GM23338 (cell line): ENCODE measurements at regions not wholly inside any gene's neighbourhood (a gene's known extent, or its start where the extent isn't known, plus 50 kb on each side); places are given as distances from the start of the nearest gene placed in this dataset.

Experiments used
- ATAC-seq: fragments of 200-7000 bp; cut with Tn5 transposase; 3 replicates; pipeline ENCODE4 v1.9.1; 2020
- DNase-seq: peaks from one replicate; pipeline ENCODE4 v3.0.0-alpha.2; 2015; ENCODE audit warnings: low spot score
- H2AFZ ChIP-seq: fragments of 200-600 bp; sonication (generic); 2 replicates; pipeline ENCODE4 v1.8.0; 2016; ENCODE audit warnings: antibody characterized with exemption, mild to moderate bottlenecking, moderate library complexity
- H3F3A ChIP-seq: fragments of 200-600 bp; sonication (generic); replicated peaks from 2 replicates; pipeline ENCODE4 v1.8.0; 2017; ENCODE audit warnings: antibody characterized with exemption, mixed run types, low read depth
- H3K27ac ChIP-seq: fragments of 200-600 bp; sonication (generic); 2 replicates; pipeline ENCODE4 v1.6.1; 2016; ENCODE audit warnings: low read depth
- H3K27me3 ChIP-seq: fragments of 200-600 bp; sonication (generic); 2 replicates; pipeline ENCODE4 v1.8.0; 2016; ENCODE audit warnings: mild to moderate bottlenecking, mixed run types, moderate library complexity; ENCODE audit not compliant: insufficient read depth
- H3K36me3 ChIP-seq: fragments of 200-600 bp; sonication (generic); 2 replicates; pipeline ENCODE4 v1.8.0; 2016; ENCODE audit warnings: mild to moderate bottlenecking; ENCODE audit not compliant: insufficient read depth
- H3K4me1 ChIP-seq: fragments of 200-600 bp; sonication (generic); 2 replicates; pipeline ENCODE4 v1.8.0; 2016; ENCODE audit warnings: mild to moderate bottlenecking, moderate library complexity; ENCODE audit not compliant: insufficient read depth
- H3K4me2 ChIP-seq: fragments of 200-600 bp; sonication (generic); 2 replicates; pipeline ENCODE4 v1.7.1; 2017; ENCODE audit warnings: mixed run types
- H3K4me3 ChIP-seq: fragments of 200-600 bp; sonication (generic); 2 replicates; pipeline ENCODE4 v1.6.1; 2016; ENCODE audit warnings: mixed run types
- H3K79me2 ChIP-seq: fragments of 200-600 bp; sonication (generic); replicated peaks from 2 replicates; pipeline ENCODE4 v1.8.0; 2017; ENCODE audit warnings: mild to moderate bottlenecking; ENCODE audit not compliant: insufficient read depth
- H3K9me2 ChIP-seq: fragments of 200-600 bp; sonication (generic); 2 replicates; pipeline ENCODE4 v1.8.0; 2017; ENCODE audit not compliant: insufficient read depth
- H4K20me1 ChIP-seq: fragments of 200-600 bp; sonication (generic); replicated peaks from 2 replicates; pipeline ENCODE4 v1.8.0; 2017; ENCODE audit warnings: mild to moderate bottlenecking; ENCODE audit not compliant: insufficient read depth
- H3K27ac Mint-ChIP-seq: 2 replicates; pipeline ENCODE4 v1.8.0; 2020; ENCODE audit warnings: inconsistent platforms, mild to moderate bottlenecking, moderate library complexity, mixed read lengths
- H3K27me3 Mint-ChIP-seq: 3 replicates; pipeline ENCODE4 v1.8.0; 2022; ENCODE audit warnings: low read depth, mild to moderate bottlenecking, moderate library complexity, mixed read lengths, inconsistent platforms; ENCODE audit not compliant: insufficient read depth, poor library complexity
- H3K36me3 Mint-ChIP-seq: 3 replicates; pipeline ENCODE4 v1.8.0; 2021; ENCODE audit warnings: low read depth, mild to moderate bottlenecking, inconsistent platforms, moderate library complexity, mixed read lengths
- H3K4me1 Mint-ChIP-seq: 3 replicates; pipeline ENCODE4 v1.8.0; 2020; ENCODE audit warnings: mild to moderate bottlenecking, inconsistent platforms, mixed read lengths
- H3K4me3 Mint-ChIP-seq: 3 replicates; pipeline ENCODE4 v1.8.0; 2021; ENCODE audit warnings: moderate library complexity, mild to moderate bottlenecking, inconsistent platforms, mixed read lengths
- H3K9me3 Mint-ChIP-seq: 3 replicates; pipeline ENCODE4 v1.8.0; 2020; ENCODE audit warnings: moderate library complexity, mild to moderate bottlenecking, inconsistent platforms, mixed read lengths
- CTCF ChIP-seq, 2 experiments: fragments of 200-600 bp in 1 of 2; sonication (generic) in 1 of 2; conservative IDR thresholded peaks; 2 replicates each; pipeline versions ENCODE4 v1.5.1 to v1.6.1; 2016 to 2017; ENCODE audit warnings: antibody characterized with exemption in 2 of 2, low read depth in 2 of 2, mild to moderate bottlenecking in 2 of 2, moderate library complexity in 1 of 2
- ETS1 ChIP-seq: IDR thresholded peaks from 2 replicates; pipeline ENCODE4 v1.6.1; 2016; ENCODE audit warnings: antibody characterized with exemption
- EZH2 ChIP-seq: fragments of 200-600 bp; sonication (generic); IDR thresholded peaks from one replicate; pipeline ENCODE4 v1.8.0; 2017; ENCODE audit warnings: antibody characterized with exemption, mild to moderate bottlenecking, low read depth; ENCODE audit not compliant: unreplicated experiment
- EZH2phosphoT487 ChIP-seq: fragments of 200-600 bp; sonication (generic); IDR thresholded peaks from one replicate; pipeline ENCODE4 v1.8.1; 2018; ENCODE audit warnings: antibody characterized with exemption; ENCODE audit not compliant: unreplicated experiment
- POLR2AphosphoS5 ChIP-seq: IDR thresholded peaks from 2 replicates; pipeline ENCODE4 v1.6.1; 2016; ENCODE audit warnings: antibody characterized with exemption, low read depth
- REST ChIP-seq: IDR thresholded peaks from one replicate; pipeline ENCODE4 v1.6.1; 2018; ENCODE audit warnings: antibody characterized with exemption; ENCODE audit not compliant: unreplicated experiment
- ZNF331 ChIP-seq: fragments of 250-450 bp; sonication (Bioruptor Pico); IDR thresholded peaks from 2 replicates; pipeline ENCODE4 v1.5.0; 2020; ENCODE audit warnings: low read depth, mild to moderate bottlenecking, moderate library complexity
- ZNF462 ChIP-seq: fragments of 250-450 bp; sonication (Bioruptor Pico); IDR thresholded peaks from 2 replicates; pipeline ENCODE4 v1.5.0; 2020; ENCODE audit warnings: mild to moderate bottlenecking, moderate library complexity

GRCh38 chr17:12282056-12282455 lies 261.4 kb downstream of the MAP2K4 start (continued):
- no peak for TF ChIP-seq ZNF462 (CRISPR knock-in tag)
- no peak for TF ChIP-seq EZH2phosphoT487

- Mint-ChIP-seq H3K9me3 (peaks cover 3% of the 10 kb centered on the region; the same call in 2 of the 3 replicates), H3K27me3 (no peaks in the 10 kb centered on the region), H3K4me1 (no peaks in the 10 kb centered on the region), H3K36me3 (no peaks in the 10 kb centered on the region), H3K4me3 (no peak overlapping the region), H3K27ac (no peak overlapping the region)
- Histone ChIP-seq H3K9me2 (peaks cover 3% of the 10 kb centered on the region; the same call in 1 of the 2 replicates), H3K4me2 (no peak overlapping the region), H3K4me3 (no peak overlapping the region), H3F3A (no peaks in the 10 kb centered on the region), H3K4me1 (no peaks in the 10 kb centered on the region), H3K79me2 (no peaks in the 10 kb centered on the region), H3K27me3 (no peaks in the 10 kb centered on the region), H4K20me1 (no peaks in the 10 kb centered on the region), H3K36me3 (no peaks in the 10 kb centered on the region), H3K27ac (no peak overlapping the region), H2AFZ (peak overlapping the region; percentile 5; the same call in 1 of the 2 replicates)
- ATAC-seq (no peak), DNase-seq (no peak)
- TF ChIP-seq EZH2, result no peak
- TF ChIP-seq ZNF331 (CRISPR knock-in tag), result no peak
- TF ChIP-seq REST, result no peak
- no peak for TF ChIP-seq ETS1
- no peak for TF ChIP-seq POLR2AphosphoS5
- no peak for TF ChIP-seq CTCF (conservative IDR thresholded peaks at IDR 0.05; ENCODE audit: low read depth in 2 of 2)
Observed at GRCh38 chr17:12287953-12288352, 267.3 kb downstream of the MAP2K4 start.
